GM23338 (cell line): ENCODE measurements at regions not wholly inside any gene's neighbourhood (a gene's known extent, or its start where the extent isn't known, plus 50 kb on each side); places are given as distances from the start of the nearest gene placed in this dataset.

Source experiments
- ATAC-seq: fragments of 200-7000 bp; cut with Tn5 transposase; 3 replicates; pipeline ENCODE4 v1.9.1; 2020
- DNase-seq: peaks from one replicate; pipeline ENCODE4 v3.0.0-alpha.2; 2015; ENCODE audit warnings: low spot score
- H2AFZ ChIP-seq: fragments of 200-600 bp; sonication (generic); 2 replicates; pipeline ENCODE4 v1.8.0; 2016; ENCODE audit warnings: antibody characterized with exemption, mild to moderate bottlenecking, moderate library complexity
- H3F3A ChIP-seq: fragments of 200-600 bp; sonication (generic); replicated peaks from 2 replicates; pipeline ENCODE4 v1.8.0; 2017; ENCODE audit warnings: antibody characterized with exemption, mixed run types, low read depth
- H3K27ac ChIP-seq: fragments of 200-600 bp; sonication (generic); 2 replicates; pipeline ENCODE4 v1.6.1; 2016; ENCODE audit warnings: low read depth
- H3K27me3 ChIP-seq: fragments of 200-600 bp; sonication (generic); 2 replicates; pipeline ENCODE4 v1.8.0; 2016; ENCODE audit warnings: mild to moderate bottlenecking, mixed run types, moderate library complexity; ENCODE audit not compliant: insufficient read depth
- H3K36me3 ChIP-seq: fragments of 200-600 bp; sonication (generic); 2 replicates; pipeline ENCODE4 v1.8.0; 2016; ENCODE audit warnings: mild to moderate bottlenecking; ENCODE audit not compliant: insufficient read depth
- H3K4me1 ChIP-seq: fragments of 200-600 bp; sonication (generic); 2 replicates; pipeline ENCODE4 v1.8.0; 2016; ENCODE audit warnings: mild to moderate bottlenecking, moderate library complexity; ENCODE audit not compliant: insufficient read depth
- H3K4me2 ChIP-seq: fragments of 200-600 bp; sonication (generic); 2 replicates; pipeline ENCODE4 v1.7.1; 2017; ENCODE audit warnings: mixed run types
- H3K4me3 ChIP-seq: fragments of 200-600 bp; sonication (generic); 2 replicates; pipeline ENCODE4 v1.6.1; 2016; ENCODE audit warnings: mixed run types
- H3K79me2 ChIP-seq: fragments of 200-600 bp; sonication (generic); replicated peaks from 2 replicates; pipeline ENCODE4 v1.8.0; 2017; ENCODE audit warnings: mild to moderate bottlenecking; ENCODE audit not compliant: insufficient read depth
- H3K9me2 ChIP-seq: fragments of 200-600 bp; sonication (generic); 2 replicates; pipeline ENCODE4 v1.8.0; 2017; ENCODE audit not compliant: insufficient read depth
- H4K20me1 ChIP-seq: fragments of 200-600 bp; sonication (generic); replicated peaks from 2 replicates; pipeline ENCODE4 v1.8.0; 2017; ENCODE audit warnings: mild to moderate bottlenecking; ENCODE audit not compliant: insufficient read depth
- H3K27ac Mint-ChIP-seq: 2 replicates; pipeline ENCODE4 v1.8.0; 2020; ENCODE audit warnings: inconsistent platforms, mild to moderate bottlenecking, moderate library complexity, mixed read lengths
- H3K27me3 Mint-ChIP-seq: 3 replicates; pipeline ENCODE4 v1.8.0; 2022; ENCODE audit warnings: low read depth, mild to moderate bottlenecking, moderate library complexity, mixed read lengths, inconsistent platforms; ENCODE audit not compliant: insufficient read depth, poor library complexity
- H3K36me3 Mint-ChIP-seq: 3 replicates; pipeline ENCODE4 v1.8.0; 2021; ENCODE audit warnings: low read depth, mild to moderate bottlenecking, inconsistent platforms, moderate library complexity, mixed read lengths
- H3K4me1 Mint-ChIP-seq: 3 replicates; pipeline ENCODE4 v1.8.0; 2020; ENCODE audit warnings: mild to moderate bottlenecking, inconsistent platforms, mixed read lengths
- H3K4me3 Mint-ChIP-seq: 3 replicates; pipeline ENCODE4 v1.8.0; 2021; ENCODE audit warnings: moderate library complexity, mild to moderate bottlenecking, inconsistent platforms, mixed read lengths
- H3K9me3 Mint-ChIP-seq: 3 replicates; pipeline ENCODE4 v1.8.0; 2020; ENCODE audit warnings: moderate library complexity, mild to moderate bottlenecking, inconsistent platforms, mixed read lengths
- CREB1 ChIP-seq: fragments of 250-450 bp; sonication (Bioruptor Pico); IDR thresholded peaks from 2 replicates; pipeline ENCODE4 v1.5.0; 2020; ENCODE audit warnings: low read depth, mild to moderate bottlenecking, moderate library complexity
- ETS1 ChIP-seq: IDR thresholded peaks from 2 replicates; pipeline ENCODE4 v1.6.1; 2016; ENCODE audit warnings: antibody characterized with exemption
- NANOG ChIP-seq: IDR thresholded peaks from 2 replicates; pipeline ENCODE4 v1.6.1; 2016; ENCODE audit warnings: antibody characterized with exemption, borderline replicate concordance
- STAT1 ChIP-seq: IDR thresholded peaks from one replicate; pipeline ENCODE4 v1.6.1; 2016; ENCODE audit warnings: antibody characterized with exemption; ENCODE audit not compliant: unreplicated experiment
- ZNF462 ChIP-seq: fragments of 250-450 bp; sonication (Bioruptor Pico); IDR thresholded peaks from 2 replicates; pipeline ENCODE4 v1.5.0; 2020; ENCODE audit warnings: mild to moderate bottlenecking, moderate library complexity

GRCh38 chr18:79586436-79587225 is 93.0 kb upstream of the CTDP1 start:
- no peak overlapping the region for H3K27ac ChIP-seq
- H3F3A ChIP-seq: peaks cover 12% of the 10 kb centered on the region
- Mint-ChIP-seq H3K27me3 (peaks cover 9% of the 10 kb centered on the region), H3K4me3 (no peak overlapping the region), H3K4me1 (peaks cover 15% of the 10 kb centered on the region), H3K36me3 (no peaks in the 10 kb centered on the region), H3K27ac (no peak overlapping the region), H3K9me3 (no peaks in the 10 kb centered on the region; the same call in 2 of the 3 replicates)
- H3K9me2 ChIP-seq: no peaks in the 10 kb centered on the region
- H3K79me2 ChIP-seq: no peaks in the 10 kb centered on the region
- TF ChIP-seq STAT1: no peak
- no peak for ATAC-seq
- no peaks in the 10 kb centered on the region for H3K27me3 ChIP-seq
- peaks cover 6% of the 10 kb centered on the region; the same call in 1 of the 2 replicates for H3K4me1 ChIP-seq
- H3K36me3 ChIP-seq: no peaks in the 10 kb centered on the region
- no peak overlapping the region for H3K4me2 ChIP-seq
- no peak overlapping the region for H3K4me3 ChIP-seq
- no peak for DNase-seq
- no peaks in the 10 kb centered on the region for H4K20me1 ChIP-seq
- H2AFZ ChIP-seq: no peak overlapping the region

- Mint-ChIP-seq H3K4me3 (no peak overlapping the region), H3K27ac (no peak overlapping the region), H3K36me3 (no peaks in the 10 kb centered on the region), H3K27me3 (peaks cover 10% of the 10 kb centered on the region), H3K4me1 (peaks cover 15% of the 10 kb centered on the region), H3K9me3 (no peaks in the 10 kb centered on the region; the same call in 2 of the 3 replicates)
- Histone ChIP-seq H2AFZ (no peak overlapping the region), H3K36me3 (no peaks in the 10 kb centered on the region), H3F3A (peaks cover 6% of the 10 kb centered on the region), H3K4me3 (no peak overlapping the region), H4K20me1 (no peaks in the 10 kb centered on the region), H3K27ac (no peak overlapping the region), H3K4me2 (no peak overlapping the region), H3K27me3 (no peaks in the 10 kb centered on the region), H3K9me2 (no peaks in the 10 kb centered on the region), H3K4me1 (peaks cover 6% of the 10 kb centered on the region; the same call in 1 of the 2 replicates), H3K79me2 (no peaks in the 10 kb centered on the region)
- TF ChIP-seq ZNF462 (no peak), CREB1 (CRISPR knock-in tag) (no peak), ETS1 (no peak), NANOG (no peak), STAT1 (no peak)
- DNase-seq (no peak), ATAC-seq (no peak)
Measured at GRCh38 chr18:79587226-79587741, 92.3 kb upstream of the CTDP1 start.
